T-helper 2 cell treated with Interferon-gamma antibody and Interleukin-4, amounts not matched to agents 5 μg/mL and 100 μg/mL, for 36 hours (primary cell): ENCODE measurements at regions not wholly inside any gene's neighbourhood (a gene's known extent, or its start where the extent isn't known, plus 50 kb on each side); places are given as distances from the start of the nearest gene placed in this dataset.

Source experiments
- DNase-seq: peaks from one replicate; pipeline ENCODE4 v3.0.0; 2021; ENCODE audit warnings: low spot score
- H3K27ac Mint-ChIP-seq: one replicate; pipeline ENCODE4 v1.8.0; 2021; ENCODE audit warnings: mild to moderate bottlenecking, mixed read lengths
- H3K27me3 Mint-ChIP-seq: one replicate; pipeline ENCODE4 v1.8.0; 2021; ENCODE audit warnings: low read depth, mixed read lengths
- H3K36me3 Mint-ChIP-seq: one replicate; pipeline ENCODE4 v1.8.0; 2021; ENCODE audit warnings: low read depth, mixed read lengths
- H3K4me1 Mint-ChIP-seq: one replicate; pipeline ENCODE4 v1.8.0; 2021; ENCODE audit warnings: low read depth, mixed read lengths
- H3K4me3 Mint-ChIP-seq: one replicate; pipeline ENCODE4 v1.8.0; 2022; ENCODE audit warnings: mild to moderate bottlenecking, moderate library complexity, mixed read lengths
- H3K9me3 Mint-ChIP-seq: one replicate; pipeline ENCODE4 v1.8.0; 2021; ENCODE audit warnings: mixed read lengths

GRCh38 chr13:80563439-80563838, 222.5 kb upstream of the SPRY2 start:
- H3K4me1 Mint-ChIP-seq, result no peaks in the 10 kb centered on the region
- no peaks in the 10 kb centered on the region for H3K27me3 Mint-ChIP-seq
- no peaks in the 10 kb centered on the region for H3K36me3 Mint-ChIP-seq
- H3K9me3 Mint-ChIP-seq, result no peaks in the 10 kb centered on the region
- no peak for DNase-seq
- H3K27ac Mint-ChIP-seq, result no peak overlapping the region
- H3K4me3 Mint-ChIP-seq, result no peak overlapping the region

- H3K4me1 Mint-ChIP-seq, result no peaks in the 10 kb centered on the region
- no peak for DNase-seq
- no peaks in the 10 kb centered on the region for H3K9me3 Mint-ChIP-seq
- H3K27ac Mint-ChIP-seq, result no peak overlapping the region
- no peak overlapping the region for H3K4me3 Mint-ChIP-seq
- no peaks in the 10 kb centered on the region for H3K27me3 Mint-ChIP-seq
- no peaks in the 10 kb centered on the region for H3K36me3 Mint-ChIP-seq
Observed at GRCh38 chr13:80562433-80563156, 221.7 kb upstream of the SPRY2 start.

- H3K27me3 Mint-ChIP-seq, result no peaks in the 10 kb centered on the region
- no peak overlapping the region for H3K4me3 Mint-ChIP-seq
- H3K4me1 Mint-ChIP-seq, result no peaks in the 10 kb centered on the region
- DNase-seq, result no peak
- no peak overlapping the region for H3K27ac Mint-ChIP-seq
- H3K9me3 Mint-ChIP-seq, result no peaks in the 10 kb centered on the region
- H3K36me3 Mint-ChIP-seq, result no peaks in the 10 kb centered on the region
Observed at GRCh38 chr13:80560609-80561008, 219.7 kb upstream of the SPRY2 start.

GRCh38 chr13:80559944-80560343, 219.0 kb upstream of the SPRY2 start:
- Mint-ChIP-seq H3K9me3 (no peaks in the 10 kb centered on the region), H3K36me3 (no peaks in the 10 kb centered on the region), H3K4me3 (no peak overlapping the region), H3K27me3 (no peaks in the 10 kb centered on the region), H3K27ac (no peak overlapping the region), H3K4me1 (no peaks in the 10 kb centered on the region)
- no peak for DNase-seq

GRCh38 chr13:80558074-80558473, 217.1 kb upstream of the SPRY2 start:
- no peak for DNase-seq
- H3K27me3 Mint-ChIP-seq, result no peaks in the 10 kb centered on the region

GRCh38 chr13:80555796-80556678, 215.1 kb upstream of the SPRY2 start:
- Mint-ChIP-seq H3K27ac (no peak overlapping the region), H3K9me3 (no peaks in the 10 kb centered on the region), H3K4me3 (no peak overlapping the region), H3K36me3 (no peaks in the 10 kb centered on the region), H3K4me1 (no peaks in the 10 kb centered on the region), H3K27me3 (no peaks in the 10 kb centered on the region)
- no peak for DNase-seq

More at GRCh38 chr13:80558074-80558473, 217.1 kb upstream of the SPRY2 start:
- Mint-ChIP-seq H3K9me3 (no peaks in the 10 kb centered on the region), H3K4me3 (no peak overlapping the region), H3K4me1 (no peaks in the 10 kb centered on the region), H3K27ac (no peak overlapping the region), H3K36me3 (no peaks in the 10 kb centered on the region)

GRCh38 chr13:80552851-80553440, 212.0 kb upstream of the SPRY2 start:
- no peak for DNase-seq
- Mint-ChIP-seq H3K9me3 (no peaks in the 10 kb centered on the region), H3K27ac (no peak overlapping the region), H3K4me3 (no peak overlapping the region), H3K36me3 (no peaks in the 10 kb centered on the region), H3K27me3 (no peaks in the 10 kb centered on the region), H3K4me1 (no peaks in the 10 kb centered on the region)

GRCh38 chr13:80551650-80552497, 210.9 kb upstream of the SPRY2 start:
- Mint-ChIP-seq H3K4me1 (no peaks in the 10 kb centered on the region), H3K27me3 (no peaks in the 10 kb centered on the region), H3K9me3 (no peaks in the 10 kb centered on the region), H3K36me3 (no peaks in the 10 kb centered on the region), H3K4me3 (no peak overlapping the region), H3K27ac (no peak overlapping the region)
- DNase-seq, result no peak

GRCh38 chr13:80550971-80551441, 210.1 kb upstream of the SPRY2 start:
- no peak overlapping the region for H3K27ac Mint-ChIP-seq
- H3K27me3 Mint-ChIP-seq, result no peaks in the 10 kb centered on the region
- no peak for DNase-seq
- no peaks in the 10 kb centered on the region for H3K4me1 Mint-ChIP-seq
- no peak overlapping the region for H3K4me3 Mint-ChIP-seq
- H3K36me3 Mint-ChIP-seq, result no peaks in the 10 kb centered on the region
- no peaks in the 10 kb centered on the region for H3K9me3 Mint-ChIP-seq

- no peak overlapping the region for H3K27ac Mint-ChIP-seq
- H3K36me3 Mint-ChIP-seq, result no peaks in the 10 kb centered on the region
- H3K27me3 Mint-ChIP-seq, result no peaks in the 10 kb centered on the region
- H3K4me3 Mint-ChIP-seq, result no peak overlapping the region
- no peak for DNase-seq
- H3K9me3 Mint-ChIP-seq, result no peaks in the 10 kb centered on the region
- H3K4me1 Mint-ChIP-seq, result no peaks in the 10 kb centered on the region
Observed at GRCh38 chr13:80548915-80549314, 208.0 kb upstream of the SPRY2 start.

- DNase-seq, result no peak
- Mint-ChIP-seq H3K4me3 (no peak overlapping the region), H3K9me3 (no peaks in the 10 kb centered on the region), H3K27me3 (no peaks in the 10 kb centered on the region), H3K27ac (no peak overlapping the region), H3K36me3 (no peaks in the 10 kb centered on the region), H3K4me1 (no peaks in the 10 kb centered on the region)
Observed at GRCh38 chr13:80547885-80548825, 207.2 kb upstream of the SPRY2 start.

GRCh38 chr13:80547341-80547740, 206.4 kb upstream of the SPRY2 start:
- no peak for DNase-seq
- no peaks in the 10 kb centered on the region for H3K4me1 Mint-ChIP-seq
- no peak overlapping the region for H3K4me3 Mint-ChIP-seq
- H3K36me3 Mint-ChIP-seq, result no peaks in the 10 kb centered on the region
- H3K27ac Mint-ChIP-seq, result no peak overlapping the region
- no peaks in the 10 kb centered on the region for H3K27me3 Mint-ChIP-seq
- H3K9me3 Mint-ChIP-seq, result no peaks in the 10 kb centered on the region

- no peak for DNase-seq
- H3K27ac Mint-ChIP-seq, result no peak overlapping the region
- no peaks in the 10 kb centered on the region for H3K4me1 Mint-ChIP-seq
- no peaks in the 10 kb centered on the region for H3K36me3 Mint-ChIP-seq
- no peaks in the 10 kb centered on the region for H3K27me3 Mint-ChIP-seq
- peaks cover 10% of the 10 kb centered on the region for H3K9me3 Mint-ChIP-seq
- no peak overlapping the region for H3K4me3 Mint-ChIP-seq
Observed at GRCh38 chr13:80533175-80533574, 192.2 kb upstream of the SPRY2 start.
